ENCODE measurements at regions not wholly inside any gene's neighbourhood (a gene's known extent, or its start where the extent isn't known, plus 50 kb on each side); places are given as distances from the start of the nearest gene placed in this dataset.
A peak's percentile ranks its signal among the peaks of the same experiment; 100 is the strongest.

GRCh38 chr17:71985111-71986039 is 135.4 kb upstream of the SOX9 start:
- no peak for TF ChIP-seq CTCF (IDR thresholded peaks at IDR 0.05; ENCODE audit: unreplicated experiment)
- peak; percentile 58 for DNase-seq (ENCODE audit: unreplicated experiment)
- H3K27me3 Mint-ChIP-seq (ENCODE audit: insufficient read depth, unreplicated experiment) = no peaks in the 10 kb centered on the region
- peaks cover 30% of the 10 kb centered on the region for H3K4me1 Mint-ChIP-seq (ENCODE audit: insufficient read depth, unreplicated experiment)
- peaks cover 6% of the 10 kb centered on the region for H3K9me3 Mint-ChIP-seq (ENCODE audit: unreplicated experiment)
- H3K27ac Mint-ChIP-seq (ENCODE audit: low read depth, unreplicated experiment) = peak overlapping the region; percentile 26
- ChIA-PET CTCF (interaction anchor here (0.6 to 0.9 kb wide), 3 partner anchors 8 to 27 kb away, joined by 3 to 7 read pairs (median 3); no protein-coding TSS in a partner anchor), POLR2A (interaction anchor here (2.6 kb wide), 1 partner anchor 9 kb away, joined by 8 read pairs; no protein-coding TSS in a partner anchor)
- no peaks in the 10 kb centered on the region for H3K36me3 Mint-ChIP-seq (ENCODE audit: insufficient read depth, unreplicated experiment)
- BruUV-seq (replicated peaks) = no TSS peak
- H3K4me3 Mint-ChIP-seq (ENCODE audit: unreplicated experiment) = no peak overlapping the region
- intact Hi-C loops (cut with micrococcal nuclease) = no loop called here

- no peak for TF ChIP-seq CTCF (IDR thresholded peaks at IDR 0.05; ENCODE audit: unreplicated experiment)
- CTCF ChIA-PET = no interaction called here
- no peak for DNase-seq (ENCODE audit: unreplicated experiment)
- intact Hi-C loops (cut with micrococcal nuclease) = no loop called here
- BruUV-seq (replicated peaks) = no TSS peak
- Mint-ChIP-seq H3K36me3 (ENCODE audit: insufficient read depth, unreplicated experiment) (no peaks in the 10 kb centered on the region), H3K27ac (ENCODE audit: low read depth, unreplicated experiment) (no peak overlapping the region), H3K27me3 (ENCODE audit: insufficient read depth, unreplicated experiment) (no peaks in the 10 kb centered on the region), H3K9me3 (ENCODE audit: unreplicated experiment) (peaks cover 3% of the 10 kb centered on the region), H3K4me3 (ENCODE audit: unreplicated experiment) (no peak overlapping the region), H3K4me1 (ENCODE audit: insufficient read depth, unreplicated experiment) (peaks cover 30% of the 10 kb centered on the region)
- POLR2A ChIA-PET = interaction anchor here (1.6 kb wide), 1 partner anchor 9 kb away, joined by 5 read pairs; no protein-coding TSS in a partner anchor
Measured at GRCh38 chr17:71986886-71987285, 133.9 kb upstream of the SOX9 start.

GRCh38 chr17:71987634-71988033 is 133.2 kb upstream of the SOX9 start:
- Mint-ChIP-seq H3K4me3 (ENCODE audit: unreplicated experiment) (peak overlapping the region; percentile 26), H3K27ac (ENCODE audit: low read depth, unreplicated experiment) (peak overlapping the region; percentile 49), H3K9me3 (ENCODE audit: unreplicated experiment) (no peaks in the 10 kb centered on the region), H3K4me1 (ENCODE audit: insufficient read depth, unreplicated experiment) (peaks cover 30% of the 10 kb centered on the region), H3K27me3 (ENCODE audit: insufficient read depth, unreplicated experiment) (no peaks in the 10 kb centered on the region), H3K36me3 (ENCODE audit: insufficient read depth, unreplicated experiment) (no peaks in the 10 kb centered on the region)
- BruUV-seq (replicated peaks) = no TSS peak
- intact Hi-C loops (cut with micrococcal nuclease) = no loop called here
- ChIA-PET POLR2A (interaction anchor here (1.5 to 1.6 kb wide), 2 partner anchors 9 to 13 kb away, joined by 5 to 8 read pairs; no protein-coding TSS in a partner anchor), CTCF (interaction anchor here (1.0 kb wide), 1 partner anchor 118 kb away, joined by 3 read pairs; no protein-coding TSS in a partner anchor)
- TF ChIP-seq CTCF (IDR thresholded peaks at IDR 0.05; ENCODE audit: unreplicated experiment) = no peak
- DNase-seq (ENCODE audit: unreplicated experiment) = peak; percentile 75

GRCh38 chr17:71989117-71989516 is 131.7 kb upstream of the SOX9 start:
- no peak for TF ChIP-seq CTCF (IDR thresholded peaks at IDR 0.05; ENCODE audit: unreplicated experiment)
- no peak overlapping the region for H3K27ac Mint-ChIP-seq (ENCODE audit: low read depth, unreplicated experiment)
- H3K4me1 Mint-ChIP-seq (ENCODE audit: insufficient read depth, unreplicated experiment) = peaks cover 35% of the 10 kb centered on the region
- intact Hi-C loops (cut with micrococcal nuclease) = no loop called here
- no peak overlapping the region for H3K4me3 Mint-ChIP-seq (ENCODE audit: unreplicated experiment)
- no peaks in the 10 kb centered on the region for H3K27me3 Mint-ChIP-seq (ENCODE audit: insufficient read depth, unreplicated experiment)
- no peaks in the 10 kb centered on the region for H3K36me3 Mint-ChIP-seq (ENCODE audit: insufficient read depth, unreplicated experiment)
- no peaks in the 10 kb centered on the region for H3K9me3 Mint-ChIP-seq (ENCODE audit: unreplicated experiment)
- ChIA-PET POLR2A (interaction anchor here (1.5 kb wide), 1 partner anchor 14 kb away, joined by 8 read pairs; no protein-coding TSS in a partner anchor), CTCF (interaction anchor here (0.7 to 1.0 kb wide), 2 partner anchors 11 to 12 kb away, joined by 3 read pairs; no protein-coding TSS in a partner anchor)
- DNase-seq (ENCODE audit: unreplicated experiment) = no peak
- no TSS peak for BruUV-seq (replicated peaks)

Measured in MCF 10A (cell line).